Endothelial cell (in vitro differentiated cells): ENCODE measurements at regions not wholly inside any gene's neighbourhood (a gene's known extent, or its start where the extent isn't known, plus 50 kb on each side); places are given as distances from the start of the nearest gene placed in this dataset.

Source experiments
- DNase-seq: peaks from one replicate; pipeline ENCODE4 v3.0.0; 2021; ENCODE audit warnings: low spot score
- H3K27ac Mint-ChIP-seq: one replicate; pipeline ENCODE4 v1.8.0; 2021; ENCODE audit warnings: mixed read lengths, inconsistent platforms; ENCODE audit not compliant: unreplicated experiment
- H3K27me3 Mint-ChIP-seq: one replicate; pipeline ENCODE4 v1.8.0; 2021; ENCODE audit warnings: mild to moderate bottlenecking, moderate library complexity, mixed read lengths, inconsistent platforms; ENCODE audit not compliant: unreplicated experiment
- H3K36me3 Mint-ChIP-seq: one replicate; pipeline ENCODE4 v1.8.0; 2021; ENCODE audit warnings: mild to moderate bottlenecking, low read depth, mixed read lengths, inconsistent platforms; ENCODE audit not compliant: unreplicated experiment
- H3K4me1 Mint-ChIP-seq: one replicate; pipeline ENCODE4 v1.8.0; 2021; ENCODE audit warnings: mild to moderate bottlenecking, mixed read lengths, inconsistent platforms; ENCODE audit not compliant: unreplicated experiment
- H3K4me3 Mint-ChIP-seq: one replicate; pipeline ENCODE4 v1.8.0; 2021; ENCODE audit warnings: mild to moderate bottlenecking, mixed read lengths, inconsistent platforms; ENCODE audit not compliant: unreplicated experiment
- H3K9me3 Mint-ChIP-seq: one replicate; pipeline ENCODE4 v1.8.0; 2021; ENCODE audit warnings: mixed read lengths, inconsistent platforms; ENCODE audit not compliant: unreplicated experiment
- CTCF ChIP-seq: fragments of 200-600 bp; sonication (generic); IDR thresholded peaks from one replicate; pipeline ENCODE4 v1.5.0; 2021; ENCODE audit warnings: antibody characterized with exemption; ENCODE audit not compliant: unreplicated experiment

- DNase-seq: no peak
- H3K4me3 Mint-ChIP-seq: no peak overlapping the region
- H3K27ac Mint-ChIP-seq: no peak overlapping the region
- H3K9me3 Mint-ChIP-seq: no peaks in the 10 kb centered on the region
- H3K36me3 Mint-ChIP-seq: no peaks in the 10 kb centered on the region
- no peaks in the 10 kb centered on the region for H3K27me3 Mint-ChIP-seq
- no peak for TF ChIP-seq CTCF
- no peaks in the 10 kb centered on the region for H3K4me1 Mint-ChIP-seq
These were observed 55.4 kb upstream of the SLC10A7 start for GRCh38 chr4:146577111-146577510.

GRCh38 chr4:146582864-146583263 is 55.8 kb upstream of the POU4F2 start:
- no peaks in the 10 kb centered on the region for H3K36me3 Mint-ChIP-seq
- peak; percentile 4 for DNase-seq
- H3K4me3 Mint-ChIP-seq: no peak overlapping the region
- H3K9me3 Mint-ChIP-seq: no peaks in the 10 kb centered on the region
- TF ChIP-seq CTCF: no peak
- H3K4me1 Mint-ChIP-seq: no peaks in the 10 kb centered on the region
- H3K27ac Mint-ChIP-seq: no peak overlapping the region
- H3K27me3 Mint-ChIP-seq: no peaks in the 10 kb centered on the region

- no peaks in the 10 kb centered on the region for H3K36me3 Mint-ChIP-seq
These were observed 52.8 kb upstream of the POU4F2 start for GRCh38 chr4:146585761-146586333.

More at GRCh38 chr4:146585761-146586333, 52.8 kb upstream of the POU4F2 start:
- Mint-ChIP-seq H3K4me3 (no peak overlapping the region), H3K4me1 (no peaks in the 10 kb centered on the region), H3K27me3 (no peaks in the 10 kb centered on the region), H3K9me3 (no peaks in the 10 kb centered on the region), H3K27ac (no peak overlapping the region)
- TF ChIP-seq CTCF: no peak
- DNase-seq: no peak
